CD4-positive, alpha-beta T cell treated with Interleukin-10 for 1 hour (primary cell): ENCODE measurements at regions not wholly inside any gene's neighbourhood (a gene's known extent, or its start where the extent isn't known, plus 50 kb on each side); places are given as distances from the start of the nearest gene placed in this dataset.

ENCODE experiments used
- DNase-seq: peaks from one replicate; pipeline ENCODE4 v3.0.0-alpha.2; 2020

- no peak for DNase-seq
Measured at GRCh38 chr2:194020155-194020554, 1636.9 kb upstream of the SLC39A10 start.

GRCh38 chr2:194015751-194016150 lies 1641.3 kb upstream of the SLC39A10 start:
- DNase-seq: no peak

- DNase-seq: no peak
Measured at GRCh38 chr2:194014639-194015038, 1642.4 kb upstream of the SLC39A10 start.

- DNase-seq: no peak
Measured at GRCh38 chr2:194004590-194005206, 1652.3 kb upstream of the SLC39A10 start.

GRCh38 chr2:194003911-194004310 lies 1653.1 kb upstream of the SLC39A10 start:
- no peak for DNase-seq

GRCh38 chr2:194002699-194003368 lies 1654.2 kb upstream of the SLC39A10 start:
- DNase-seq: no peak

GRCh38 chr2:193990868-193991267 lies 1666.2 kb upstream of the SLC39A10 start:
- no peak for DNase-seq

- no peak for DNase-seq
Measured at GRCh38 chr2:193989645-193990044, 1667.4 kb upstream of the SLC39A10 start.

- no peak for DNase-seq
Measured at GRCh38 chr2:193988784-193989183, 1668.2 kb upstream of the SLC39A10 start.

- DNase-seq: no peak
Measured at GRCh38 chr2:193985272-193985671, 1671.8 kb upstream of the SLC39A10 start.

- DNase-seq: no peak
Measured at GRCh38 chr2:193980599-193980998, 1676.4 kb upstream of the SLC39A10 start.

- no peak for DNase-seq
Measured at GRCh38 chr2:193973781-193974180, 1683.2 kb upstream of the SLC39A10 start.

- DNase-seq: no peak
Measured at GRCh38 chr2:193966590-193966989, 1690.4 kb upstream of the SLC39A10 start.

- DNase-seq: no peak
Measured at GRCh38 chr2:193965263-193965662, 1691.8 kb upstream of the SLC39A10 start.

GRCh38 chr2:193963472-193964119 lies 1693.4 kb upstream of the SLC39A10 start:
- DNase-seq: no peak

- DNase-seq: no peak
Measured at GRCh38 chr2:193946806-193947205, 1710.2 kb upstream of the SLC39A10 start.

GRCh38 chr2:193943406-193943960 lies 1713.5 kb upstream of the SLC39A10 start:
- DNase-seq: no peak

- no peak for DNase-seq
Measured at GRCh38 chr2:193935114-193935513, 1721.9 kb upstream of the SLC39A10 start.

- DNase-seq: no peak
Measured at GRCh38 chr2:193929131-193929530, 1727.9 kb upstream of the SLC39A10 start.

GRCh38 chr2:193907561-193907960 lies 1712.8 kb upstream of the TMEFF2 start:
- no peak for DNase-seq

GRCh38 chr2:193900292-193900691 lies 1705.6 kb upstream of the TMEFF2 start:
- DNase-seq: no peak

GRCh38 chr2:193895226-193895625 lies 1700.5 kb upstream of the TMEFF2 start:
- no peak for DNase-seq

GRCh38 chr2:193894081-193894480 lies 1699.3 kb upstream of the TMEFF2 start:
- DNase-seq: no peak

- no peak for DNase-seq
Measured at GRCh38 chr2:193891023-193891422, 1696.3 kb upstream of the TMEFF2 start.
